ENCODE measurements at regions not wholly inside any gene's neighbourhood (a gene's known extent, or its start where the extent isn't known, plus 50 kb on each side); places are given as distances from the start of the nearest gene placed in this dataset.

DNA sequence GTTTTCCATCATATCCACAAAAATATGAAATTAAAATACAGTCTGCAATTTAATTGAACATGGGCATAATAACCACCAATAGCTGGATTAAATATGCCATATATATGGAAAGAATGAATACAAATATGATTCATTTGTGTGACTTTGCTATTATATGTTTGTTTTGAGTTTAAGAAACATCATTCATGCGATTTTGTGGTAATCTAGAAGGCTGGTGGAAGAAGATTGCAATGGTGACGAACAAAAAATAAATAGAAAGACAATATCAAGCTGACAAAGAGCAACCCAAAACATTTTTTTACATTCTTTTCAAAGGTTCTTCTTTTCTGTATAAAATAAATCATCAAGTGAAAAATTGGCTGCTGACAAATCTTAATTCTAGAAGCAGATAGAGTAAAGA, 610.0 kb downstream of the MAT2B start:
- TF ChIP-seq, protein P1, sequence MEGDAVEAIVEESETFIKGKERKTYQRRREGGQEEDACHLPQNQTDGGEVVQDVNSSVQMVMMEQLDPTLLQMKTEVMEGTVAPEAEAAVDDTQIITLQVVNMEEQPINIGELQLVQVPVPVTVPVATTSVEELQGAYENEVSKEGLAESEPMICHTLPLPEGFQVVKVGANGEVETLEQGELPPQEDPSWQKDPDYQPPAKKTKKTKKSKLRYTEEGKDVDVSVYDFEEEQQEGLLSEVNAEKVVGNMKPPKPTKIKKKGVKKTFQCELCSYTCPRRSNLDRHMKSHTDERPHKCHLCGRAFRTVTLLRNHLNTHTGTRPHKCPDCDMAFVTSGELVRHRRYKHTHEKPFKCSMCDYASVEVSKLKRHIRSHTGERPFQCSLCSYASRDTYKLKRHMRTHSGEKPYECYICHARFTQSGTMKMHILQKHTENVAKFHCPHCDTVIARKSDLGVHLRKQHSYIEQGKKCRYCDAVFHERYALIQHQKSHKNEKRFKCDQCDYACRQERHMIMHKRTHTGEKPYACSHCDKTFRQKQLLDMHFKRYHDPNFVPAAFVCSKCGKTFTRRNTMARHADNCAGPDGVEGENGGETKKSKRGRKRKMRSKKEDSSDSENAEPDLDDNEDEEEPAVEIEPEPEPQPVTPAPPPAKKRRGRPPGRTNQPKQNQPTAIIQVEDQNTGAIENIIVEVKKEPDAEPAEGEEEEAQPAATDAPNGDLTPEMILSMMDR (IDR thresholded peaks at IDR 0.05; ENCODE audit: borderline replicate concordance, insufficient read depth, low read depth, low read length), result no peak
- no peak overlapping the region for H3K4me3 ChIP-seq (ENCODE audit: low read depth, low read length)

DNA sequence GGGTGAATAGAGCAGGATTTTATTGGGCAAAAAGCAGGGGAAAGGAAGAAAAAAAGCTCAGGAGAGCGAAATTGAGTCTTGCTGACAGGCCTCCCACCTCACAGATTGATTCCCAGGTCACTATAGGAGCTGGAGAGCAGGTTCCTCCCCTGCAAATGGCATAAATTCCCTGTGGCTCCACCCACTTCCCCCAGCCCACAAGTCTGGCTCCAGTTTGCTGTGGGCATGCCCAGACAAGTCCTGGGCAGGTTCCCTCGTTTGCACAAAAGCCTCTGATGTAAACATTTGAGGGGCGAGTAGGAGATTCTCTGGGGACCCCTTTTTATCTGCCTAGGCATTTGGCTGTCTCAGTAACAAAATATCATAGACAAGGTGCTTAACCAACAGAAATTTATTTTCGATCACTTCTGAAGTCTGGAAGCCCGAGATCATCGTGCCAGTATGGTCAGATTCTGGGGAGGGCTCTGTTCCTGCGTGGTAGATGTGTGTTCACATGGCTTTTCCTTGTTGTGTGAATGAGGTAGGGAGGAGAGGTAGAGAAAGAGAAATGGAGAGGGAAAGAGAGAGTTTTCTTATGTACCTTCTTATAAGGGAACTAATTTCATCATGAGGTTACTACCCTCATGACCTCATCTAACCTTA, 614.5 kb downstream of the MAT2B start:
- TF ChIP-seq, protein P1 (IDR thresholded peaks at IDR 0.05; ENCODE audit: borderline replicate concordance, insufficient read depth, low read depth, low read length), result no peak
- no peak overlapping the region for H3K4me3 ChIP-seq (ENCODE audit: low read depth, low read length)

DNA sequence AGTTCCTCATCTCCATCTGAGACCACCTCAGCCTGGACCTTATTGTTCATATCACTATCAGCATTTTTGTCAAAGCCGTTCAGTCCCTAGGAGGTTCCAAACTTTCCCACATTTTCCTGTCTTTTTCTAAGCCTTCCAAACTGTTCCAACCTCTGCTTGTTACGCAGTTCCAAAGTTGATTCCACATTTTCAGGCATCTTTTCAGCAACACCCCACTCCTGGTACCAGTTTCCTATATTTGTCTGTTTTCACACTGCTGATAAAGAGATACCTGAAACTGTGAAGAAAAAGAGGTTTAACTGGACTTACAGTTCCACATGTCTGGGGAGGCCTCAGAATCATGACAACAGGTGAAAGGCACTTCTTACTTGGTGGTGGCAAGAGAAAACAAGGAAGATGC, 622.1 kb downstream of the MAT2B start:
- H3K4me3 ChIP-seq (ENCODE audit: low read depth, low read length), result no peak overlapping the region

DNA sequence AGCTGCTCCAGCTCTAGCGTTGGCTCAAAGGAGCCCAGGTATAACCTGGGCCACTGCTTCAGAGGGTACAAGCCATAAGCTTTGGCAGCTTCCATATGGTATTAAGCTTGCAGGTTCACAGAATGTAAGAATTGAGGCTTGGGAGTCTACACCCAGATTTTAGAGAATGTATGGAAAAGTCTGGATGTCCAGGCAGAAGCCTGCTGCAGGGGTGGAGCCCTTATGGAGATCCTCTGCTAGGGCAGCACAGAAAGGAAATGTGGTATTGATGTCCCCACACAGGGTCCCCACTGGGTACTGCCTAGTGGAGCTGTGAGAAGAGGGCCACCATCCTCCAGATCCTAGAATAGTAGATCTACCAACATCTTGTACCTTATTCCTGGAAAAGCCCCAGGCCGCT, 626.9 kb downstream of the MAT2B start:
- no peak overlapping the region for H3K4me3 ChIP-seq (ENCODE audit: low read depth, low read length)
- TF ChIP-seq, protein P1 (IDR thresholded peaks at IDR 0.05; ENCODE audit: borderline replicate concordance, insufficient read depth, low read depth, low read length), result no peak

More for the DNA sequence above, 622.1 kb downstream of the MAT2B start:
- TF ChIP-seq, protein P1 (IDR thresholded peaks at IDR 0.05; ENCODE audit: borderline replicate concordance, insufficient read depth, low read depth, low read length), result no peak

DNA sequence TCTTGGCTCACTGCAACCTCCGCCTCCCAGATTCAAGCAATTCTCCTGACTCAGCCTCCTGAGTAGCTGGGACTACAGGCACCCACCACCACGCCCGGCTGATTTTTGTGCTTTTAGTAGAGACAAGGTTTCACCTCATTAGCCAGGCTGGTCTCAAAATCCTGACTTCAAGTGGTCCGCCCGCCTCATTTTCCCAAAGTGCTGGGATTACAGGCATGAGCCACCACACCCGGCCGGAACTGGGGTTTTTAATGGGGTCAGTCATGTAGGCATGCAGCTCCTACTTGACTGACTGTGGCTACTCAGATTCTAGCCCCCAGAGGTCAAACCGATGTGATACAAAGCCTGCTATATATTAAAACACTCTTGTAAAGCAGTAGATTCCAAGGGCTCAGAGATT, 631.7 kb downstream of the MAT2B start:
- TF ChIP-seq, protein P1 (IDR thresholded peaks at IDR 0.05; ENCODE audit: borderline replicate concordance, insufficient read depth, low read depth, low read length), result no peak
- no peak overlapping the region for H3K4me3 ChIP-seq (ENCODE audit: low read depth, low read length)

DNA sequence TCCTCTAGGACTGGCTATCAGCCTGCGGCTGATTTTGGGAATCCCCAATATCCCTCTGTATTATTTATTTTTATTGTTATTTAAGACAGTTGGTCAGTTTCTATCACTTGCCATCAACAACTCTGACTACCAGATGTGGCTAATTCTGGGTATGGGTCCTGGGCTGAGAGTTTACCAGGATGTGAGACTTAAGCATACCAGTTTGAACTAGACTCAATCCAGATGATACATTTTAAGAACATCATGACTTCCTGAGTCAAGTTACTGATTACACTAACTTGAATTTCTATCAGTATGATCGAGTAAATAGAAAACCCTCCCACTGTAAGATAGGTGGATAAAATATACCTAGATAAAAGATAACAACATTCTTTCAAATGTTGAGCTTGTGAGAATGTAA, 634.0 kb downstream of the MAT2B start:
- H3K4me3 ChIP-seq (ENCODE audit: low read depth, low read length), result no peak overlapping the region

DNA sequence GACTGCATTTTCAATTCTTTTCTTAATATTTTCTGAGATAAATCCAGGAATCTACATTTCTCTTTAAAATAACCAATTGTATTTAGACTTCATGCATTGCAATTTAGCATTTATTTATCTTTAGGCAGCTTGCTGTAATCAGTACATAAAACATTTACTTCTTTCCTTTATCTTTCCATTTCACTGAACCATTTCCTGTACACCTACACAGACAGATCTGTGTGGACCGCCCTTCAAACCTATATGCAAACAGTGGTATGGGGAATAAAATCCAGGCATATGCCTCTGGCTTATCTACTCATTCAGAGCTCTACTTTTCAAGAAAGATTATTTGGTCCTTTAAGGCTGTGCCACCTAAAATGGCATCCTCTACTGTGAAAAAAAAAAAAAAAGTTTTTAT, 640.0 kb downstream of the MAT2B start:
- TF ChIP-seq, protein P1 (IDR thresholded peaks at IDR 0.05; ENCODE audit: borderline replicate concordance, insufficient read depth, low read depth, low read length), result no peak
- H3K4me3 ChIP-seq (ENCODE audit: low read depth, low read length), result no peak overlapping the region

More for the DNA sequence above, 634.0 kb downstream of the MAT2B start:
- TF ChIP-seq, protein P1 (IDR thresholded peaks at IDR 0.05; ENCODE audit: borderline replicate concordance, insufficient read depth, low read depth, low read length), result no peak

Measured in GM12875 (cell line).